GM10266 (cell line): ENCODE measurements at regions not wholly inside any gene's neighbourhood (a gene's known extent, or its start where the extent isn't known, plus 50 kb on each side); places are given as distances from the start of the nearest gene placed in this dataset.
"Not testable (repeated sequence)": the region's sequence is repeated elsewhere in the genome, so short reads cannot be mapped to it uniquely, and the experiment has no call there.

Experiments used
- DNase-seq: peaks from one replicate; pipeline ENCODE4 v3.0.0; 2012; ENCODE audit errors: extremely low spot score
- TF ChIP-seq, protein P1 (sequence below): IDR thresholded peaks from 2 replicates; pipeline ENCODE4 v1.5.1; 2012; ENCODE audit warnings: mild to moderate bottlenecking, low read depth; ENCODE audit not compliant: control insufficient read depth, insufficient read depth; ENCODE audit errors: missing control alignments

GRCh38 chr19:30286378-30286777 lies 85.8 kb upstream of the ZNF536 start:
- no peak for DNase-seq
- TF ChIP-seq, protein P1, sequence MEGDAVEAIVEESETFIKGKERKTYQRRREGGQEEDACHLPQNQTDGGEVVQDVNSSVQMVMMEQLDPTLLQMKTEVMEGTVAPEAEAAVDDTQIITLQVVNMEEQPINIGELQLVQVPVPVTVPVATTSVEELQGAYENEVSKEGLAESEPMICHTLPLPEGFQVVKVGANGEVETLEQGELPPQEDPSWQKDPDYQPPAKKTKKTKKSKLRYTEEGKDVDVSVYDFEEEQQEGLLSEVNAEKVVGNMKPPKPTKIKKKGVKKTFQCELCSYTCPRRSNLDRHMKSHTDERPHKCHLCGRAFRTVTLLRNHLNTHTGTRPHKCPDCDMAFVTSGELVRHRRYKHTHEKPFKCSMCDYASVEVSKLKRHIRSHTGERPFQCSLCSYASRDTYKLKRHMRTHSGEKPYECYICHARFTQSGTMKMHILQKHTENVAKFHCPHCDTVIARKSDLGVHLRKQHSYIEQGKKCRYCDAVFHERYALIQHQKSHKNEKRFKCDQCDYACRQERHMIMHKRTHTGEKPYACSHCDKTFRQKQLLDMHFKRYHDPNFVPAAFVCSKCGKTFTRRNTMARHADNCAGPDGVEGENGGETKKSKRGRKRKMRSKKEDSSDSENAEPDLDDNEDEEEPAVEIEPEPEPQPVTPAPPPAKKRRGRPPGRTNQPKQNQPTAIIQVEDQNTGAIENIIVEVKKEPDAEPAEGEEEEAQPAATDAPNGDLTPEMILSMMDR, result no peak

DNA sequence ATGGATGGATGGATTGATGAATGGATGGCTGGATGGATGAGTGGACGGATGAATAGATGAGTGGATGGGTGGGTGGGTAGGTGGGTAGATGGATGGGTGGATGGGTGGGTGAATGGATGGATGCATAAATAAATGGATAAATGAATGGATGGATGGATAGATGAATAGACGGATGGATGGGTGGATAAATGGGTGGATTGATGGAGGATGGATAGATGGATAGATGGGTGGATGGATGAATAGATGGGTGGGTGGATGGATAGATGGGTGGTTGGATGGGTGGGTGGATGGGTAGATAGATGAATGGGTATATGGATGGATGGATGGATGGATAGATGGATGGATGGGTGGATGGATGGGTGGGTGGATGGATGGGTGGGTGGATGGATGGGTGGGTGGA lies 84.9 kb upstream of the ZNF536 start:
- TF ChIP-seq, protein P1, result no peak

DNA sequence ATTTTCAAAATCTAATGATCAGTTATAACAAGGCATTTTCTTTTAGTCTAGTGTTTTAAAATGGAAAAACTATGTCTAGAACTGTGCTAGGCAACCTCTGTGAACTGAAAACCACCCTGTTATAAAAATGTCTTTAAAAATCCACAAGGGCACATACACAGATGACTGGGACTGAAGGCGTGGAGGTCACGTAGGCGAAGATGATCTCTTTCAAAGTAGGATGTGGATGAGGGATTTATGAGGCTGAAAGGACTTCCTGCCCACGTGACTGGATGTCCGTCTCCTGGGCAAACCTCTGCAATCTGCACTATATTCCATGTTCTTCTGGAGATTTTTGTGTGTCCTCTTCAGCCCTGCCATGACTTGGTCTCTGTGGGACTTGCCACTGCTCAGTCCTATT lies 84.2 kb upstream of the ZNF536 start:
- TF ChIP-seq, protein P1, result no peak
- no peak for DNase-seq

More for the DNA sequence above, 84.9 kb upstream of the ZNF536 start:
- no peak for DNase-seq

GRCh38 chr19:30288911-30289310 lies 83.3 kb upstream of the ZNF536 start:
- DNase-seq, result no peak
- TF ChIP-seq, protein P1, result no peak

GRCh38 chr19:30289336-30289735 lies 82.8 kb upstream of the ZNF536 start:
- no peak for DNase-seq

DNA sequence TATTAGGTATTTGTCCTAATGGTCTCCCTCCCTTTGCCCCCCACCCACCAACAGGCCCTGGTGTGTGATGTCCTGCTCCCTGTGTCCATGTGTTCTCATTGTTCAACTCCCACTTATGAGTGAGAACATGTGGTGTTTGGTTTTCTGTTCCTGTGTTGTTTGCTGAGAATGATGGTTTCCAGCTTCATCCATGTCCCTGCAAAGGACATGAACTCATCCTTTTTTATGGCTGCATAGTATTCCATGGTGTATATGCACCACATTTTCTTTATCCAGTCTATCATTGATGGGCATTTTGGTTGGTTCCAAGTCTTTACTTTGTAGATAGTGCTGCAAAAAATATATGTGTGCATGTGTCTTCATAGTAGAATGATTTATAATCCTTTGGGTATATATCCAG lies 81.4 kb upstream of the ZNF536 start:
- DNase-seq, result not testable (repeated sequence)

More at GRCh38 chr19:30289336-30289735, 82.8 kb upstream of the ZNF536 start:
- TF ChIP-seq, protein P1, result no peak

- TF ChIP-seq, protein P1, result no peak
- no peak for DNase-seq
Measured at GRCh38 chr19:30293051-30293785, 79.0 kb upstream of the ZNF536 start.

DNA sequence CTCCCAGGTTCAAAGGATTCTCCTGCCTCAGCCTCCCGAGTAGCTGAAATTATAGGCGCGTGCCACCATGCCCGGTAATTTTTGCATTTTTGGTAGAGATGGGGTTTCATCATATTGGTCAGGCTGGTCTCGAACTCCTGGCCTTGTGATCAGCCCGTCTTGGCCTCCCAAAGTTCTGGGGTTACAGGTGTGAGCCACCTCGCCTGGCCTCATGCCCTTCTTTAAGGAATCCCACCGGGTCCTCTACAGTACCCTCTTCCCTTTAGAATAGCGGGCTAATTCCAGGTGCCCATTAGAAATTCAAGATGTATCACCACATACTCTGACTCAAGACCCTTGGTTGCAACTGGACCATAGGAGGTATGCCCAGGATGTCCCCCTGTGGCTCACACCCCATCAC lies 74.2 kb upstream of the ZNF536 start:
- TF ChIP-seq, protein P1, result no peak
- no peak for DNase-seq
